ENCODE measurements at regions not wholly inside any gene's neighbourhood (a gene's known extent, or its start where the extent isn't known, plus 50 kb on each side); places are given as distances from the start of the nearest gene placed in this dataset.

GRCh38 chr3:30091686-30092085 is 514.7 kb upstream of the TGFBR2 start:
- no peak for TF ChIP-seq POLR2A (IDR thresholded peaks at IDR 0.05)
- TF ChIP-seq CTCF (IDR thresholded peaks at IDR 0.05) = no peak
- TF ChIP-seq EP300 (IDR thresholded peaks at IDR 0.05) = no peak
